Right lobe of liver (tissue), 6 donors: ENCODE measurements at regions not wholly inside any gene's neighbourhood (a gene's known extent, or its start where the extent isn't known, plus 50 kb on each side); places are given as distances from the start of the nearest gene placed in this dataset.
"Not testable (repeated sequence)": the region's sequence is repeated elsewhere in the genome, so short reads cannot be mapped to it uniquely, and the experiment has no call there.

Experiments used
- ATAC-seq, 4 donors: fragments of 200-7000 bp; cut with Tn5 transposase; one replicate each; pipeline ENCODE4 v1.9.1; 2020; ENCODE audit warnings: mild to moderate bottlenecking in 4 of 4, moderate library complexity in 4 of 4
- DNase-seq, 3 donors: peaks; one replicate each; pipeline ENCODE4 v3.0.0-alpha.2; 2020
- H3K27ac ChIP-seq, 3 donors: fragments of 200-600 bp; one replicate each; pipeline ENCODE4 v1.8.0; 2022
- H3K27me3 ChIP-seq, 2 donors: fragments of 200-600 bp; one replicate each; pipeline ENCODE4 v1.8.0; 2022
- H3K36me3 ChIP-seq, 4 donors: fragments of 200-600 bp; sonication (generic) in 1 of 4; one replicate each; pipeline versions ENCODE4 v1.5.1 to v1.8.0; 2017 to 2022; ENCODE audit warnings: control low read depth in 1 of 4
- H3K4me1 ChIP-seq, 4 donors: fragments of 200-600 bp; sonication (generic) in 1 of 4; one replicate each; pipeline versions ENCODE4 v1.5.1 to v1.8.0; 2017 to 2022; ENCODE audit warnings: control low read depth in 1 of 4
- H3K4me3 ChIP-seq, 3 donors: fragments of 200-600 bp; one replicate each; pipeline ENCODE4 v1.8.0; 2022
- H3K9me3 ChIP-seq, 4 donors: fragments of 200-600 bp; sonication (generic) in 1 of 4; one replicate each; pipeline versions ENCODE4 v1.5.1 to v1.8.0; 2017 to 2022; ENCODE audit warnings: control low read depth in 1 of 4
- CTCF ChIP-seq, 4 donors: fragments of 200-600 bp in 3 of 4; fragments of 450-650 bp in 1 of 4; IDR thresholded peaks; one replicate each; pipeline versions ENCODE4 v1.5.1 to v1.8.0; 2016 to 2022; ENCODE audit warnings: antibody characterized with exemption in 4 of 4, mild to moderate bottlenecking in 2 of 4
- POLR2A ChIP-seq: fragments of 450-650 bp; IDR thresholded peaks from one replicate; pipeline ENCODE4 v1.6.1; 2017; ENCODE audit warnings: antibody characterized with exemption, mild to moderate bottlenecking
- WGBS: methylation state at CpG from one replicate; pipeline ENCODE4 v1.1.6; 2018; ENCODE audit warnings: low coverage, low lambda C conversion rate; ENCODE audit not compliant: insufficient coverage; ENCODE audit errors: missing lambda C conversion rate; 5-methylcytosine and 5-hydroxymethylcytosine counted together
- intact Hi-C, 2 donors: fragments of 100-400 bp; cut with DNase I; formaldehyde crosslinking; loops; one replicate each; pipeline versions ENCODE4 v1.11.2 to v1.14.1; 2022
- donor health status: DM: no; HTN: yes; CAD: no.
- donor health status: DM: no; HTN: no; CAD: no.
- donor health status: DM: no; HTN: no; CAD: no.
- donor health status: DM: no; HTN: yes; CAD: no.
- donor health status: DM: no; HTN: yes; CAD: no.

DNA sequence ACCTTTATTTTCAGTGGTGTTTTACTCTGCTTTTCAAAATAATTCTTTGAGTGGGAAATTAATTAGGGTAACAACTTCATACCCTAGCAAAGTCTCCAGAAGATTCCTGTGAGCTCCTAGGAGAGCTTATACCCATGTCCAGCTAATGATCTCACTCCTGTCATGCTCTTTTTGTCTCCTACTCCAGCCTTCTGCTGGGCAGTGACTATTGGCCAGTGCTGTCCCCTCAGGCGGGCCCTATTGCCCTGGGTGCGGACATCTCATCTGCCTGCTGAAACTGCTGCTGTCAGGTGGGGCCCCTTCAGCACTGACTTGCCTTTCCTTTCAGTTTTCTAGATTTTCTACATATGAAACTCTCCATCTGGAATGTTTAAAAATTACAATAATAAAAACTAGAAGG is 80.3 kb downstream of the EBLN1 start:
- DNase-seq (no peak), ATAC-seq (no peak)
- 71% methylated on average over 2 of the region's 2 CpGs for WGBS
- H3K9me3 ChIP-seq, result no peaks in the 10 kb centered on the region
- TF ChIP-seq POLR2A (no peak), CTCF (IDR thresholded peaks at IDR 0.05) (no peak)
- no peaks in the 10 kb centered on the region for H3K36me3 ChIP-seq
- H3K27me3 ChIP-seq, result no peaks in the 10 kb centered on the region
- H3K4me1 ChIP-seq, result no peaks in the 10 kb centered on the region
- H3K4me3 ChIP-seq, result no peak overlapping the region
- intact Hi-C loops, result no loop called here
- H3K27ac ChIP-seq, result no peak overlapping the region

GRCh38 chr10:22135591-22135990 is 82.2 kb downstream of the EBLN1 start:
- Histone ChIP-seq H3K4me3 (no peak overlapping the region), H3K27me3 (no peaks in the 10 kb centered on the region), H3K9me3 (no peaks in the 10 kb centered on the region), H3K36me3 (no peaks in the 10 kb centered on the region), H3K4me1 (no peaks in the 10 kb centered on the region), H3K27ac (no peak overlapping the region)
- intact Hi-C loops, result no loop called here
- DNase-seq (no peak), ATAC-seq (no peak)
- TF ChIP-seq POLR2A (no peak), CTCF (IDR thresholded peaks at IDR 0.05) (no peak)
- 66% methylated on average over 9 of the region's 9 CpGs for WGBS

GRCh38 chr10:22133749-22134624 is 83.8 kb downstream of the EBLN1 start:
- WGBS, result 20% methylated on average over 11 of the region's 11 CpGs
- no peak overlapping the region for H3K27ac ChIP-seq
- TF ChIP-seq POLR2A, result no peak
- no peak for TF ChIP-seq CTCF (IDR thresholded peaks at IDR 0.05)
- ATAC-seq (peak; percentile 39 to 68 (median 50)), DNase-seq (no peak)
- no peaks in the 10 kb centered on the region for H3K36me3 ChIP-seq
- H3K9me3 ChIP-seq, result no peaks in the 10 kb centered on the region
- intact Hi-C loops, result no loop called here
- H3K27me3 ChIP-seq, result no peaks in the 10 kb centered on the region
- H3K4me3 ChIP-seq, result no peak overlapping the region
- no peaks in the 10 kb centered on the region for H3K4me1 ChIP-seq

GRCh38 chr10:22130824-22131223 is 87.0 kb downstream of the EBLN1 start:
- DNase-seq, ATAC-seq, H3K9me3 ChIP-seq, H3K27ac ChIP-seq, H3K4me1 ChIP-seq, intact Hi-C loops, H3K27me3 ChIP-seq, H3K4me3 ChIP-seq, H3K36me3 ChIP-seq: not testable (repeated sequence)
- 85% methylated on average over 6 of the region's 6 CpGs for WGBS

GRCh38 chr10:22129612-22130011 is 88.2 kb downstream of the EBLN1 start:
- ATAC-seq, H3K4me3 ChIP-seq, H3K9me3 ChIP-seq, H3K27ac ChIP-seq, DNase-seq, H3K4me1 ChIP-seq, intact Hi-C loops, H3K27me3 ChIP-seq, H3K36me3 ChIP-seq: not testable (repeated sequence)
- WGBS, result 94% methylated on average over 22 of the region's 22 CpGs

- ATAC-seq, result not testable (repeated sequence)
- WGBS, result 40% methylated on average over 3 of the region's 3 CpGs
These were observed 96.6 kb downstream of the EBLN1 start for GRCh38 chr10:22121181-22121580.

DNA sequence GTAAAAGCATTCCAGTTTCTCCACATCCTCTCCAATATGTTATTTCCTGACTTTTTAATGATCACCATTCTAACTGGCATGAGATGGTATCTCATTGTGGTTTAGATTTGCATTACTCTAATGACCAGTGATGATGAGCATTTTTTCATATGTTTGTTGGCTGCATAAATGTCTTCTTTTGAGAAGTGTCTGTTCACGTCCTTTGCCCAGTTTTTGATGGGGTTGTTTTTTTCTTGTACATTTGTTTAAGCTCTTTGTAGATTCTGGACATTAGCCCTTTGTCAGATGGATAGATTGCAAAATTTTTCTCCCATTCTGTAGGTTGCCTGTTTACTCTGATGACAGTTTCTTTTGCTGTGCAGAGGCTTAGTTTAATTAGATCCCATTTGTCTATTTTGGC is 97.7 kb downstream of the EBLN1 start:
- H3K9me3 ChIP-seq, H3K4me3 ChIP-seq, H3K27ac ChIP-seq, intact Hi-C loops, DNase-seq, H3K36me3 ChIP-seq, H3K4me1 ChIP-seq, H3K27me3 ChIP-seq, ATAC-seq: not testable (repeated sequence)
- 36% methylated on average over 1 of the region's 1 CpG for WGBS

More at GRCh38 chr10:22121181-22121580, 96.6 kb downstream of the EBLN1 start:
- H3K9me3 ChIP-seq, H3K27ac ChIP-seq, DNase-seq, H3K4me3 ChIP-seq, H3K36me3 ChIP-seq, intact Hi-C loops, H3K27me3 ChIP-seq, H3K4me1 ChIP-seq: not testable (repeated sequence)

DNA sequence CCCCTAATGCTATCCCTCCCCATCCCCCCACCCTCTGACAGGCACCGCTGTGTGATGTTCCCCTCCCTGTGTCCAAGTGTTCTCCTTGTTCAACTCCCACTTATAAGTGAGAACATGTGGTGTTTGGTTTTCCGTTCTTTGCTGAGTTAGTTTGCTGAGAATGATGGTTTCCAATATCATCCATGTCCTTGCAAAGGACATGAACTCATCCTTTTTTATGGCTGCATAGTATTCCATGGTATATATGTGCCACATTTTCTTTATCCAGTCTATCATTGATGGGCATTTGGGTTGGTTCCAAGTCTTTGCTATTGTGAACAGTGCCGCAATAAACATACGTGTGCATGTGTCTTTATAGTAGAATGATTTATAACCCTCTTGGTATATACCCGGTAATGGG is 98.2 kb downstream of the EBLN1 start:
- H3K9me3 ChIP-seq, ATAC-seq, intact Hi-C loops, H3K4me1 ChIP-seq, H3K4me3 ChIP-seq, DNase-seq, H3K36me3 ChIP-seq, H3K27ac ChIP-seq, H3K27me3 ChIP-seq: not testable (repeated sequence)
- 89% methylated on average over 4 of the region's 5 CpGs for WGBS
